ENCODE measurements at regions not wholly inside any gene's neighbourhood (a gene's known extent, or its start where the extent isn't known, plus 50 kb on each side); places are given as distances from the start of the nearest gene placed in this dataset.

DNA sequence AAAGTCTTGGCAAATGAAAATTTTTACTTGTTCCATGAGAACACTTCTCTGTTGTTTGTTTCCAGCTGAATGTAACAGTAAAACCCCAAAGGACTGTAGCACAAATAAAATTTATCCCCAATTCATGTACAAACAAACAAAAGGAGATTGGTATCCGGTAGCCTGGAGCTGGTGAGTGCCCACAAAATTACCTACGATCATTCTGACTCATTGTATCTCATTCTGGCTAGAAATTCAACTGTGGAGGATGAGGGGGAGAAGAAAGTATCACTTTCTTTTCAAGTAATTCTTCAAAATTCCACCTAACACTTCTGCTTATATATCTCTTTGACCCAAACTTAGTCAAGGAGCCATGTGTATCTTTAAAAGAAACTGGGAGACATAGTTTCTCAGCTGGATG is 268.5 kb downstream of the ALG10B start:
- DNase-seq = no peak

DNA sequence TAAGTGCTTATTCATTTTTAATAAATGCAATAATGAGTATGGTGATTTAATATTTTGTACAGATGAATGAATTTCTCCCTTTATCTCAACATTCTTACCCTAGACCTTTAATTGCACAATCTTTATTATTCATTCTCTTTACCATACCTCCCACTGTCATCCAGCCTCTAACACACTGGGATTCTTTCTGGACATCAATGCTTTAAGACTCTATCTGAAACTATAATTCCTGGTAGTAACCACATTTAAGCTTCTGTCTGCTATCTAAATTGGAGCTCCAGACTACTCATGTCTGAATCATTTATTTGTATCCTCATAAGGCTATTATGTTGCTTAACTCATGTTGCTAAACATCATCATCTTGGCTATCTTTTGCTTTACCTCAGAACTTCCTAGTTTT is 270.2 kb downstream of the ALG10B start:
- no peak for DNase-seq

- no peak for DNase-seq
Measured at GRCh38 chr12:38587594-38587993, 271.0 kb downstream of the ALG10B start.

DNA sequence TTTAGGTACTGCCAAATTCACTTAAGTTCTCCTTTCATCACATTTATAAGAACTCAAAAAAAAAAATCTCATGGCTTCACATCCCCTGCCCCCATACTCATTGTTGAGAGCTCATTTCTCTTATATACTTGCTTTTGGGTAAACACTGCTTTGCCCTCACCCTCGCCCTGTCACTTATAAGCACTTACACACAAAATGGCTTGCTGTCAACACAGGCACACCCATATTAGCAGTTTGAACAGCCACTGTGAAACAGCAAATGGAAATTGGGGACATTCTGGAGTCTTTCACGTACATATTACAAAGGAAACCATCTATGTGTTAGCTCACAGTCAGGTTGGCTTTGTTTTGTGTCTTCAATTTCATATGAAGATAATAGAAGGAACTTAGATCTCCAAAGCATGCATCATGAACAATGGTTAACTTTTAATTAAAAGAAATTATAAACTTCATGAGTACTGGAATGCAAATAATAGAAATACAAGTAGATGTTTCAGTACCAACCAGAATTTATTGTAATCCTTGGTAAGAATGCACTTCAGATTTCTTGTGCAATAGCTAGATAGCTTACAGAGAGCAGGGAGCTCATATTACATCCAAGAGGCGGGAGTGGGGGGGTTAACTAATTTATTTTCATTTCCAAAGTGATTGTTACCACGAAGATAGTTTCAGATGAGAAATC is 272.2 kb downstream of the ALG10B start:
- no peak for DNase-seq

DNA sequence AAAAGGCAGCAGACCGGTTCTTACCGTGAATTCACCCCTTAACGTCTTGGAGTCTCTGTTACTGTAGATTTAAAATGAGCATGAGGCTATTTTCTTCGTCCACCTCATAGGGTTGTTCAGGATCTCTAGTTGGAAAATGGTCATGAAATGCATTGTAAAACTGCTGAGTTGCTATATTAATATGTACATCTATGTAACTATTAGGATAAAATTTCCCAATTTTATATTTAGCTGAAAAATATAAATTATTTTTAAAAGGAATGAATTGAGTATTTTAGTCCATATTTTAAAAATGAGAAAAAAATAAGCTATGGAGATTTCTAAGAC is 272.7 kb downstream of the ALG10B start:
- no peak for DNase-seq

DNA sequence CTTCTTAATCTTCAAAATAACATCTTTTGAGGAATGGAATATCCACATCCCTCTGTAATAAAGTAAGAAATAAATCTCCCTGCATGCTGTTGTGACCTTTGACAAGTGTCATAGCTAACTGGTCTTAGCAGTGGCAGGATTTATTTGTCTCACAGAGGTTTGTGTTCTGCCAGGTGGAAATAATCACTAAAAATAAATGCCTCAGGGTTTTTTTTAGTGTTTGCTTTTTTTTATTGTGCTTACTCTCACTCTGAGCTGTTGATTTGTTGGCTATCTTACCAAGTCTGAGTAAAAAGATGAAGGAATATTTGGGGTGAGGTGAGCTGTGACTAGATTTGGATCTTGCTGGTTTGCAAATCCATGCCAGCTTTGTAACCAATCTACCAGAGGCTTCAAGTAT is 285.4 kb downstream of the ALG10B start:
- DNase-seq = no peak

Data from CD4-positive, alpha-beta T cell treated with Interleukin-10 for 1 hour (primary cell).